Fibroblast of skin of left quadriceps (primary cell): ENCODE measurements at regions not wholly inside any gene's neighbourhood (a gene's known extent, or its start where the extent isn't known, plus 50 kb on each side); places are given as distances from the start of the nearest gene placed in this dataset.

ENCODE experiments used
- DNase-seq, 2 experiments: peaks; one replicate each; pipeline ENCODE4 v3.0.0-alpha.2; 2013; ENCODE audit warnings: low read depth in 2 of 2

DNA sequence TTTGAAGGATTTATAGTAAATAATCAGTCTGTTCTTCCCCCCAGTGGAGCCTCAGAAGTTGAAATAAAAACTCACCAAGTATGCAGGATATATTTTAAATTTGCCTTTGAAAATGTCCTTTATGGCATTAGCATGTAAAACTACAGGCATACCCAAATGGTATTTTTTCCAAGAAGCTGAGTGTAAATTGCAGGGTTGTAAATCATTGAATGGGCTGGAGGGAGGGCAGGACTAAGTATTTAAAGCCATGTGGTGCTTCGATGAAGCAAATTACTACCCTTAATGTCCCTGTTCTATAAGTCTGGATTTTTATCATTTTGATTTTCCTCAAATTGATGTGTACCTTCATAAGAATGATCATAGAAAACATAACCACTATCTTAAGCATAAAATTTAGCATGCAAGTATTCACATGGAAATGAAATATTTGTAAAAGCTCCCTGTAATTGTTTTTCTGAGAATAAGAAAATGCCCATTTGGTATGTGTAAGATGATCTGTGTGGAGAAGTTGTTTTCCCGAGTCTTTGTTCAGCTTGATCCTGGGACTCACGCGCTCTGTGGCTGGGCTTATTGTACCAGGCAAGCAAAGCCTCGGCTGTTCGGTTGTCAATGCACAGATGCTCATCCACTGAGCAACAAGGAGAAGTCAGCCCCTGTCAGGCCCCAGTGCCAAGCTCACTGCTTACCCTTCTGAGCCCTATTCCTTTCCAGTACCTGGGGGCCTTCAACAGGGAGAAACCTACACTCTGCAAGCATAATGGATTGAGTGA is 66.7 kb downstream of the CD164 start:
- no peak for DNase-seq

DNA sequence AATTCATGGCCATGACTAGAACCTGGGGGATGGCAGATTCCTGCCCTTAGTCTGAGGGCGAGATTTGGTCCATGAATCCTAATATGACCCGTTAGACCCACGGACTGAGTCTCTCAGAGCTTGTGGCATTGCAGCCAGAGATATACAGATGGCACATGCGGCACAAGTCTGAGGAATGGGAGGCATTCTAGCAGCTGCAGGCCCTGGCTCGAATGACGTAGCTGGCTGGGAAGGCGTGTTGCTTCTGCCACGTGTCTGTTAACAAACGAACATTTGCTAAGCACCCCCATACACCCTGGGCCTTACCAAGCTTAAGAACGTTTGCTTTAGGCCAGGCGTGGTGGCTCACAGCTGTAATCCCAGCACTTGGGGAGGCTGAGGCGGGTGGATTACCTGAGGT is 68.0 kb downstream of the CD164 start:
- DNase-seq: no peak

- no peak for DNase-seq
Measured at GRCh38 chr6:109313139-109313538, 69.1 kb downstream of the CD164 start.

GRCh38 chr6:109311471-109311870 is 70.8 kb downstream of the CD164 start:
- DNase-seq: no peak

GRCh38 chr6:109309917-109310316 is 72.3 kb downstream of the CD164 start:
- no peak for DNase-seq

GRCh38 chr6:109308018-109308492 is 74.2 kb downstream of the CD164 start:
- DNase-seq: no peak

DNA sequence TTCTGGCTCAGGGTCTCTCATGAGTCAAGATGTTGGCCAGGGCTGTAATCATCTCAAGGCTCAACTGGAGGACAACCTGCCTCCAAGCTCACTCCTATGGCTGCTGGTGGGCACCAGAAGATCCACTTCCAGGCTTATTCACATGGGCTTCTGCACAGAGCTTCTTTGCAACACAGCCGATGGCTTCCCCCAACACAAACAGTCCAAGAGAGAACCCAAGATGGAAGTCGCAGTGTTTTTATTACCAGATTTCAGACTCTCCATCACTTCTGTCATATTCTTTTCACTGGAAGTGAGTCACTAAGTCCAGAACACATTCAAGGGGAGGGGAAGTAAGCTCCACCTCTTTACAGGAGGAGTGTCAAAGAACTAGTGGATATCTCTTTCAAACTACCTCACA is 75.5 kb downstream of the CD164 start:
- no peak for DNase-seq

DNA sequence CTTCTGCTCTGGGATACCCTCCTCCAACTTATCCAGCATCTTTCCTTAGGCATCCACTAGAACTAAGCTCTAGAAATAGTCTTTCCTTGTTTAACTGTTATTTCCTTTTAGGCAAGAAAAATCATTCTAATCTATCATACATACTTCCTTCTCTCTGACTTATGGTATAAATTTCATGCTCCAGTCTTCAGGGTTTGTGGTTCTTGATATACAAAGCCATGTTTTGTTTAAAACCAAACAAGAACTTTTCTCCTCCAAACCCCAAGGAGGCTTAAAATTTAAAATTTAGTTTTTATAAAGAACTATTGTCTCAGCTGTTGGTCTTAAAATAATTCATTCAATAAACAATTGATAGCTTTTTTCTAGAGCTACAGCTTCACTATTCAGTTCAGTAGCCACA is 77.2 kb downstream of the CD164 start:
- DNase-seq: no peak

- no peak for DNase-seq
Measured at GRCh38 chr6:109304284-109305015, 77.8 kb downstream of the CD164 start.

GRCh38 chr6:109303640-109304283 is 78.5 kb downstream of the CD164 start:
- DNase-seq: no peak

DNA sequence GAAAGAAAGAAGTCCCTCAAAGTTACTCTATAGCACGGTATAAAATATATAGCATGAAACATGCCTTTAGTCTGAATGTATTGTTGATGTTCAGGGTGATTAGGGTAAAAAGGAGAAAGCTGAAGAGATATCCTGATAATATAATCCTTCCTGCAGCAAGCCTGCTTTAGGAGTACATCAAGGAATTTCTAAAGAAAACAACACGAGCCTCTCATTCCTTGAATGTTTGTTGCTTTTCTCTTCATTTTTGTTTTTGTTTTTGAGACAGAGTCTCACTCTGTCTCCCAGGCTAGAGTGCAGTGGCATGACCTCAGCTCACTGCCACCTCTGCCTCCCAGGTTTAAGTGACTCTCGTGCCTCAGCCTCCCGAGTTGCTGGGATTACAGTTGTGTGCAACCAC is 79.1 kb downstream of the CD164 start:
- no peak for DNase-seq

GRCh38 chr6:109302176-109302575 is 80.1 kb downstream of the CD164 start:
- DNase-seq: no peak

DNA sequence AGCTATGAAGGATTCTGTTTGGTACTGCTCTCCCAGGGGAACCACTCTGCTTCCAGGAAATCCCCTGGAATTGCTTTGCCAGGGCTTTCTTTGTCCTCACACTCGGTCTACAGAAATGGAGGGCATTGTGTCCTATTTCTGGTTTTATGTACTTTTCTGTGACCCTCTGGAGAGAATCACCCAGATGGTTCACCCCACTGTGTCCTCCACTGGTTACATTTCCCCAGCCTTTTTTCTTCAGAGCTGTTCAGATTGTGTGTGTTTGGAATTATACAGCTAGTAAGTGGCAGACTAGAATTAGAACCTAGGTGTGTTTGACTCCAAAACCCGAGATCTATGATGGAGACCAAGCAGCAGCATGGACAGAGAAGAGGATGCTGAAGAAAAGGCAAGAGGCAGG is 80.8 kb downstream of the CD164 start:
- no peak for DNase-seq

DNA sequence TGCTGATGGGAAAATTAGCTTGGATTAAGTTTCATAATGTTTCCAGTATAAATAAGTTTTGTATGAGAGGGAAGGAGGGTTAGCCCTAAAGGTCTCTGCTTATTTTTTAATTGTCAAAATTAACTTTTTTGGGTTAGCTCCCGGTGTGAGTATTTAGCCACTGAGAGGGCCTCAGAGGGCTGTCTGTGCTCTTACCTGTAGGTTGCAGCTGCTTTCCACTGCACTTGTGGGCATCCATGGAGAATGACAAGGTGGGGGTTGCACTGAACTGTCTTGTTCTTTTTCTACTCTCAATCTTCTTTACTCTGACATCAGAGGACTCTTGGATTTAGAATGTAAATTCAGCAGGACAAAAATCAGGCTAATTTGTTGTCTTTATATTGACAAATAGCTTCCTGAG is 81.4 kb downstream of the CD164 start:
- no peak for DNase-seq

DNA sequence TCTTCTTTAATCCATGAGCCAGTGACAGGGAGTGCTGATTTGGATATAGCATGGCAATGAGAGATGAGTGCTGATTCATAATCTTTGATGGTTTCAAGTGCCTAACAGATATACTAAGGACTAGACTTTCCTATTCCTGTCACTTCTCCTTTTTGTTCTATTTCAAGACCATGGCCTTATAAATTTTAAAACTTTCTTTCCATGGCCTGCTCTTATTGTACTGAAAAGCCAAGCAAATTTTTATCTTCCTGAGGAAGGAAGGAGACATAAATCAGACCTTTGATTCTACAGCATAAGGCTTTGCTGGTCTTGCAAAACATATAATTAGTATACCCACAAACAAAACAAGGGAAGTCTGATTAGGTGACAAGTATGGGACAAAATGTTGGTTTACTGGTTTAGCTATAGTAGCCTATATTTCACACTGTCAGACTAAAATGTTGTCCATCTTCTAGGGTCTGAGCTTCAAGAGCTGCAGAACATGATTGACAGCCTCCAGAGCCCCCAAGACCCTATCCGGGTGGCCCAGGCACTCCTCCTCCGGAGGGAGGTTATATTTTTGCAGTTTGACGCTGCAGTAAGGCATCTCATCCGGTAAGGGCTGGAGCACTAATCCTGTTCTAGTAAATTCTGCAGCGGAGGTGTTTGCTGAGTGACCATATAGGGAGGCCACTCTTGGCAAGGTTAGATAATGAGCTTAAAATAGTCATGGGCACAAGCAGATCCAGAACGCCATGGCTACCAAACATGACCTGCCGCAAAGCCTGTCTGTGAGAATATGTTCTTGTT is 82.3 kb downstream of the CD164 start:
- no peak for DNase-seq

DNA sequence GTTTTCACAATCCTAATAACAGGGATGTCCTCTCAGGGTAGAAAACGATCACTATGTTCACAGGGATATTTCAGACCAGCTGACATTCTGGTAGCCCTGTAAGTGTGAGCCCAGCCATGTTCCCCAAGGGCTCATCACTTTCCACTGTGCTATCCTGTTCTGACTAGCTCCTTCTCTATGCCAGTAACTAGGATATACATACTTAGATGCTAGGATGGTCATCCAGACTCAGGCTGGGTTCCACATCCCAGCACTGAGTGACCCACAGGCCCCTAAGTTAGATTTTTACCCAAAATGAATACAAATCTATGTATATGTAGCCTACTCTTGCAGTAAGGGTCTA is 83.0 kb downstream of the CD164 start:
- DNase-seq: no peak

GRCh38 chr6:109298605-109299264 is 83.5 kb downstream of the CD164 start:
- DNase-seq: no peak

- DNase-seq: no peak
Measured at GRCh38 chr6:109297406-109298110, 84.7 kb downstream of the CD164 start.

DNA sequence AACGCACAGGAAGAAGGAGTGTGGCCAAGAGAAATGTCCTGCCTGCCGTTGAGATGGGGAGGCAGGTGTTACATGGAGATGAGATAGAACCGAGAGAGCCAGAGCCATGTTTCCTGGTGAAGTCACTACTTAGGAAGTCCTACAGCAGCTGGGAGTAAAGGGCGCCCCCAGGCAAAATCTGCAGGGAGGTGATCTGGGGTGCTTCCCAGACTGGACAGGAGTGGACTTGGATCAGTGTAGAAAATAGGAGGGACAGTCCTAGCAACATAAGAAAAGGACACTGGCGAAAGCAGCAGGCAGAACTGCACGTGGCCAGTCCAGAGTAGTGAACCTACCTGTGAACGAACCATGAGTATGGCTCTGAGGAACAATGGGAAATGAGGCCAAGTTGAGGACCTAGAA is 85.3 kb downstream of the CD164 start:
- no peak for DNase-seq

DNA sequence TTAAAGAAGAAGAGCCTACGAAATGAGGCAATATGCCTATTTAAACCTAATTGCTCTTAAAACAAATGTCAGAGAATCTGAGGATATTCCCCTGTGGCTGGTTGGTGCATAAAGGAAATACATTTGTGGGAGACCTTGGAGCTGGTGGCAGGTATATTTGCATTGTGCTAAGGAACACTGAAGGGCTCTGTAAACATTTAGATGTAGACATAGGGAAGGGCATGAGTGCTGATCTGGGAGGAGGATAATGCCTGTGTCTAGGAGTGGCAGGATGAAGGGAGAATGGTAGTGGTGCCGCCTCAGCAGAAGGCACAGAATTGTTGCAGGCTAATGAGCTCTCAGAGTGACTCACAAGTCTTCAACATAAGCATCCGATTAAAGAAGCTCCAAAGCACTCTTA is 85.8 kb downstream of the CD164 start:
- no peak for DNase-seq

DNA sequence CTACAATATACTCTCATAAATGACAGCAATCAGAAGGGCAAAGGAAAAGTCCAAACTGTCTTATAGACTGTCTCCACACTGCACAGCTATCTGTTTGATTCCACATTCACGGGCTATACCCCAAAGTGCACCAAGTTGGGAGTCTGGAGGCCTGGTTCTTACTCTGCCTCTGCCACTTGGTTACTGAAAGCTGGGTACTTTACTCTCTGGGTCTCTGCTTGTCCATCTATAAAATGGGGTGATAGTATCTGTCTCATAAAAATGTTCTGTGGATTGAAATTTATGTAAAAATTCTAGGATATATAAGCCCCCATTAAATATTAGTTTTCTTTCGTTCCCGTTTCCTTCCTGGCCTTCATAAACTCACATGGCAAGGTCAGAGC is 86.5 kb downstream of the CD164 start:
- no peak for DNase-seq
